ENCODE measurements at regions not wholly inside any gene's neighbourhood (a gene's known extent, or its start where the extent isn't known, plus 50 kb on each side); places are given as distances from the start of the nearest gene placed in this dataset.
"Not testable (repeated sequence)": the region's sequence is repeated elsewhere in the genome, so short reads cannot be mapped to it uniquely, and the experiment has no call there.

DNA sequence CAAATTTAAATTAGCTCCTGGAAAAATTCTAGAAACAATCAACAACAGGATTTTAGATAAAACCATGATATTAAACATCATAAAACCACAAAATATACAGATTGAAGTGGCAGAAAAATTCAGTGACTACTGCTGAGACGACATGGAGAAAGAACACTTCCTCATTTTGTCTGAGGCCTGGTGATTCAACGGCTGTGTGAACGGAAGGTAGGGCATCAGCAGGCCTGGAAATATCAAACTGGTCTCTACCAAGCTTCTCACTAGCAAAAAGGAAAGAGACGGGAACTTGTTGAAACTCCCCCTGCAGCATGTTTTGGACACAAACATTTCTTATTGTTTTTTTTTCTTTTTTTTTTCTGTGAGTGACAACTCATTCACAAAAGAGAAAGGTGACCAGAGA lies 58.0 kb upstream of the AHI1 start:
- Mint-ChIP-seq H3K36me3 (peaks cover 9% of the 10 kb centered on the region), H3K27ac (no peak overlapping the region), H3K4me1 (peaks cover 2% of the 10 kb centered on the region), H3K4me3 (no peak overlapping the region), H3K9me3 (peaks cover 2% of the 10 kb centered on the region), H3K27me3 (peaks cover 21% of the 10 kb centered on the region)
- DNase-seq (no peak), ATAC-seq (ENCODE audit: low read depth) (no peak)
- POLR2A ChIA-PET: no interaction called here

DNA sequence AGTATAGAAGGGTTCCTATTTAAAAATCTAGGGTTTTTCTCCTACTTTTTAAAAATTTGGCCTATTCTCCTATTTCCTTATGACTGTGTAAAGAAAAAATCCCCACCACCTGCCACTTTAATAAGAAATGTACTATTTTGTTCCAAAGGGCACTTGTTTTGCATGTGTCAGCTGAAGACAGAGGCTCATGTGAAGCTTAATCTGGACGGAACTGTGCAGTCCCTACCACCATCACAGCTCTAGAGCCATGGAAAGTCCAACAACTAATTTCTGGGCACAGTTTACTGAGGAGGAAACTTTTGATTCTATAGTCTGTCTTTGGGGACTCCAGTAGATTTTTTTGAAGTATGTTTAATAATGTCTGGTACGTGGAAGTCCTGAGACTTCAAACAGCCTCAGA lies 60.0 kb upstream of the AHI1 start:
- no peak overlapping the region for H3K27ac Mint-ChIP-seq
- ATAC-seq (ENCODE audit: low read depth) (no peak), DNase-seq (no peak)
- peaks cover 13% of the 10 kb centered on the region for H3K36me3 Mint-ChIP-seq
- POLR2A ChIA-PET: no interaction called here
- peaks cover 14% of the 10 kb centered on the region for H3K27me3 Mint-ChIP-seq
- peaks cover 7% of the 10 kb centered on the region for H3K4me1 Mint-ChIP-seq
- H3K9me3 Mint-ChIP-seq: peaks cover 2% of the 10 kb centered on the region
- no peak overlapping the region for H3K4me3 Mint-ChIP-seq

DNA sequence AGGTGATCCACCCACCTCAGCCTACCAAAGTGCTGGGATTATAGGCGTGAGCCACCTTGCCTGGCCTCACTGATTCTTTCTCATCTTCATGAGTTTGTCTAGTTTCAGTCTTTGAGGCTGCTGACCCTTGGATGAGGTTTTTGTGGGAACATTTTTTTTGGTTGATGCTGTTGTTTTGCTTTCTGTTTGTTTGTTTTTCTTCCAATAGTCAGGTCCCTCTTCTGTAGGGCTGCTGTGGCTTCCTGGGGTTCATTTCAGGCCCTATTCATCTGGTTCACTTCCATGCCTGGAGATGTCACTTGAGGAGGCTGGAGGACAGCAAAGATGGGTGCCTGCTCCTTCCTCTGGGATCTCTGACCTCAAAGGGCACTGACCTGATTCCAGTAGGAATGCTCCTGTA lies 68.1 kb upstream of the AHI1 start:
- DNase-seq; H3K27me3 Mint-ChIP-seq; H3K4me3 Mint-ChIP-seq; H3K9me3 Mint-ChIP-seq; ATAC-seq (ENCODE audit: low read depth): not testable (repeated sequence)
- POLR2A ChIA-PET: interaction anchor here (0.7 kb wide), 1 partner anchor 722 kb away, joined by 4 read pairs; no protein-coding TSS in a partner anchor
- peaks cover 40% of the 10 kb centered on the region for H3K4me1 Mint-ChIP-seq
- H3K27ac Mint-ChIP-seq: peak overlapping the region; percentile 44
- peaks cover 29% of the 10 kb centered on the region for H3K36me3 Mint-ChIP-seq

DNA sequence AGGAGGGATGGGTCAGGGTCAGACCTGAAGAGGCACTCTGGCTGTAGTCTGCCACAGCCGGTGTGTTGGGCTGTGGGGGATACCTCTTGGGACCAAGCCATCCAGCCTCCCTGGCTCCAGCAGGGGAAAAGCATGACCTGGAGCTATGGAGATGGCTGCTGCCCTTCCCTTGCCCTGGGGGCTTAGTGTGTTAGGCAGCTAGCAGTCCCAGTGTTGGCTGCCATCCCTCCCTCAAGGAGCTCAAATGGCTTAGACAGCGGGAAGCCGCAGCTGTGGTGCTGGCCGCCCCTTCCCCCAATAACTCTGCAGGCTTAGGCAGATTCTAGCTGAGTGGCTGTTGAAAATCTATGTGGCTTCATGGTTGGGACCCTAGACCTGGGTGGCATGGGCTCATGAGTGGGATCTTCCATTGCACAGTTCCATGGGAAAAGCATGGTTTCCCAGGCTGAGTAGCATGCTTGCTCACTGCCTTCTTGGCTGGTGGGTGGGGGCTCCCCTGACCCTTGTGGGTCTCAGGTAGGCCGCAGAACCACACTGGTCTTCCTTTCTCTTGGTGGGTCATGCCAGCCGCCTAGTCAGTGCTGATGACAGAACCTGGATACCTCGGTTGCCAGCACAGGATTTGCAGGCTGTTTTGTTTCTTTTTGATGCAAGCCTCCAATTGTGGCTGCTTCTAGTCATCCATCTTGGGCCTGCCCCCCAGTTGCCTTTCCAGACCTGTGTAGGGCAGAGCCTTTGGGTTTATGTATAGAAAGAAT lies 69.0 kb upstream of the AHI1 start:
- Mint-ChIP-seq H3K9me3 (peaks cover 5% of the 10 kb centered on the region), H3K27ac (peak overlapping the region; percentile 62), H3K4me1 (peaks cover 34% of the 10 kb centered on the region), H3K4me3 (peak overlapping the region; percentile 28), H3K36me3 (peaks cover 25% of the 10 kb centered on the region), H3K27me3 (no peaks in the 10 kb centered on the region)
- POLR2A ChIA-PET: no interaction called here
- ATAC-seq (ENCODE audit: low read depth): no peak
- DNase-seq: no peak

DNA sequence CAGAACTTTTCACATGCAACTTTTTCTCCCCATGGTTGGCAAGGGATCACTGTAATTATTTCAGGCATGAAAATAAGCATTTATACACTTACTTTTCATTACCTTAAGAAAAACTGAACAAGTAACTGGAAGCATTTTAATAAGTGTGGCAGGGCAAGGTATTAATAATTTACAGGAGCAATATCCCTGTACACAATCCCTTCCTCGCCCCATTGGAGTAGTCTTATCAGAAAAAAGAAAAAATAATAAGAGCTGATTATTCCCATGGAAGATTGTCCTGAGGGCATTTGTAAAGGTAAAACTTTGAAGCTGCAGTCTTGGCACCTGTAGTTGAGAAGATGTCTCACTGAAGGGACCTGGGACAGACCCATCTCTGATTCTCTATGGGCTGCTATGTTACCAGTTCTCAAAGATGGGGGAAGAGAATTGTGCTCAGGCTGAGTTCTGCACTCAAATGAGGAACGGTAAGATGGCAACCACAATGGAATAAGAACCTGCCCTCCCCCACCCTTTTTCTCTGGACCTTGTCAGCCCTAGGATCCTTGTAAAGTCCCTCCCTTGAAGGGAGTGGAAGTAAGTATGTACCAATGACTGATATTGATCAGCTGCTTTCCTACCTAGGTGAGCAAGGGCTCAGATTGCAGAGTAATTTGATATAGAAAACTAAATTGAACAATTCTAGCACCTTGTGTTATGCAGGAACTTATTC lies 70.0 kb upstream of the AHI1 start:
- Mint-ChIP-seq H3K27me3 (no peaks in the 10 kb centered on the region), H3K4me3 (peak overlapping the region; percentile 60), H3K9me3 (peaks cover 5% of the 10 kb centered on the region), H3K27ac (no peak overlapping the region), H3K4me1 (peaks cover 34% of the 10 kb centered on the region), H3K36me3 (peaks cover 25% of the 10 kb centered on the region)
- no peak for DNase-seq
- POLR2A ChIA-PET: interaction anchor here (0.6 kb wide), 1 partner anchor 10 kb away, joined by 3 read pairs; no protein-coding TSS in a partner anchor
- no peak for ATAC-seq (ENCODE audit: low read depth)

DNA sequence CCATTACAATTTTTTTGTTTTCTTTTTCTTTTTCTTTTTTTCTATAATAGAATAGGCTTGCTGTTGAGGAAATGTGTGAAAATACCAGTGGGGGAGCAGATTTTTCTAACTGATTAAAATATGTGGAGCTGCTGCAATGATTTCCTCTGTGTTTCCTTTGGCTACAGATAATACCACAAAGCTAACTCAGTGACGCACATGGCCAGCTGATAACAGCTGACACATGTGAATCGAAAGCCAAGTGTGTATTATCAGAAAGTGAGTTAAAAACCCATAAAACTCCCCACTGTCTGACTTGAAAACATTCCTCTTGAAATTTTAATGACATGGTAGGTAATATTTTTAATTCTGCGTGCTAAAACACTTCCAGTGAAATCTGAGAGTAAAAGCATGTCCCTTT lies 70.8 kb upstream of the AHI1 start:
- DNase-seq (no peak), ATAC-seq (ENCODE audit: low read depth) (peak; percentile 85)
- Mint-ChIP-seq H3K27me3 (no peaks in the 10 kb centered on the region), H3K4me1 (peaks cover 34% of the 10 kb centered on the region), H3K9me3 (peaks cover 5% of the 10 kb centered on the region), H3K27ac (peak overlapping the region; percentile 79), H3K4me3 (peak overlapping the region; percentile 60), H3K36me3 (peaks cover 22% of the 10 kb centered on the region)
- POLR2A ChIA-PET: interaction anchor here (0.6 kb wide), 1 partner anchor 19 kb away, joined by 3 read pairs; no protein-coding TSS in a partner anchor

DNA sequence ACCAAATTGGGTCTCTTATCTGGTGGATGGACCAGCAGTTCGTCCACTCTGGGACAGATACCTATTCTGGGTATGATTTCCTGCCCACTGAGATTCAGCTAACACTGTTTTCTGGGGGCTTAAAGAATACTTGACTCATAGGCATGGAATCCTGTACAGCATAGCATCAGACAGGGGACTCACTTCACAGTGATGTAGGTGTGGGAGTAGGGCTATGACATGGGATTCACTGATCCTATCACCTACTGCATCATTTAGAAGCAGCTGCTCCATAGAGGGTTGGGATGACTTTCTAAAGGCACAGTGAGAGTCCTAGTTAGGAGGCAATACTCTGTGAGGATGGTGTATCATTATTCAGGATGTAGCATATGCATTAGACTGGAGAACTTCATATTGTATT lies 74.5 kb upstream of the AHI1 start:
- POLR2A ChIA-PET: interaction anchor here (1.0 to 2.0 kb wide), 2 partner anchors 10 kb away, joined by 3 to 4 read pairs; no protein-coding TSS in a partner anchor
- Mint-ChIP-seq H3K27me3 (no peaks in the 10 kb centered on the region), H3K4me1 (peaks cover 27% of the 10 kb centered on the region), H3K36me3 (peaks cover 6% of the 10 kb centered on the region), H3K4me3 (no peak overlapping the region), H3K9me3 (peaks cover 2% of the 10 kb centered on the region), H3K27ac (no peak overlapping the region)
- no peak for ATAC-seq (ENCODE audit: low read depth)
- DNase-seq: no peak

DNA sequence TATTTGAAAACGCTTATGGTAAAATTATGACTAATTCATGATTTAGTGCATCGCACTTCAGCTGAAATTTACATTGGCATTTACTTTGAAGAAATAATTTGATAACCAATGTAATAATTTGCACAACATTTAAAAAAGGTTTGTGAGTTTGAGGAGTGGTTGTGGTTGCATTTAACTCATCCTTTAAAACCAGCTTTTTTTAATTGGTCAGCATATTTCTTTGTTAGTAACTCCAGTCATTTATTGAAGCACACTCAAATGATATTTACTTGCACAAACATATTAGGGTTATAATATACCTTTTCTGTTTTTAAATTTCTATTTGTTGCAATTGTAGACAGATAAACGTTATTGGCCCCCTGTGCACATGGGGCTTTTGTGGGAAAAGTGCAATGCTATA lies 78.1 kb upstream of the AHI1 start:
- Mint-ChIP-seq H3K4me3 (no peak overlapping the region), H3K27me3 (no peaks in the 10 kb centered on the region), H3K36me3 (no peaks in the 10 kb centered on the region), H3K9me3 (peaks cover 2% of the 10 kb centered on the region), H3K4me1 (peaks cover 11% of the 10 kb centered on the region), H3K27ac (no peak overlapping the region)
- POLR2A ChIA-PET: no interaction called here
- ATAC-seq (ENCODE audit: low read depth): no peak
- DNase-seq: no peak

DNA sequence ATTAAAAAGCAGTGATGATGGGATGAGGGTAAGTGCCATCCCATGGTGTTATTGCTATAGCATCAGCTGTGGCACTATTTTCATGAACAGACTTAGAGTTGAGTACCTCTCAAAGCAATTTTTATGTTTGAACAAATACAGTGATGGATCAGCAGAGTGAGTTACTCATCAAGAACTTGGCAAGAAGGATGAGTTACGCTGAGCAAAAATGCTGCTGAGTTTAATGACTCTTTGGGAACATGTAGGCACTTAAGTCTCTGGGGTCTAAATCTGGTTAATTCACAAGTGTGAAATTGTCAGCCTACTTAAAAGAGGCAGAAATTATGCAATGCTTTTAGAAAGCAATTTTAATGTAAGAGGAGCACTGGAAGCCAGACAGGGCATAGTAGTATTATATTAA lies 78.5 kb upstream of the AHI1 start:
- POLR2A ChIA-PET: no interaction called here
- Mint-ChIP-seq H3K27ac (peak overlapping the region; percentile 7), H3K4me1 (peaks cover 11% of the 10 kb centered on the region), H3K36me3 (no peaks in the 10 kb centered on the region), H3K9me3 (peaks cover 2% of the 10 kb centered on the region), H3K4me3 (no peak overlapping the region), H3K27me3 (no peaks in the 10 kb centered on the region)
- ATAC-seq (ENCODE audit: low read depth) (no peak), DNase-seq (no peak)

DNA sequence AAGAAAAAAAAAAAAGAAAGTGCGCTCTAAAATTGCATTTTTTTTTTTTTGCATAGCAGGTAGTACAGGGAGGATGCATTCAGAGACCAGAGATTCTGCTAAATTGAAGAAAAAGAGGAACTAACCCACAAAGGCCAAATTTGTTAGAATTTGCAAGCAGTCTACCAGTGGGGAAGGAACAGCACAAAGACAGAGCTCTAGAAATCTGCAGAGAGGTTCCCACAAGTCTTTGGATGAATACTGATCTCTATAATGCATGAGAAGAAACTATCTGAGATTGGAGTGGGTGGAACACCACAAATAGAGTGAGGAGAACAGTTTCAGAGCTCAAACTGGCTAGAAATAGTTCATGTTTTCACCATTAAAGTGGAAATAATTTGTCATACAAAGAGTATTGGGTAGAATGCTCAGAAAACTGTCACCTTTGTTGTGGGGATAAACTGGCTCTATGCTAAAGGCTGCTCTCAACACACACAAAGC lies 79.6 kb upstream of the AHI1 start:
- POLR2A ChIA-PET: interaction anchor here (0.7 kb wide), 2 partner anchors 10 to 41 kb away, joined by 3 to 5 read pairs; no protein-coding TSS in a partner anchor
- Mint-ChIP-seq H3K36me3 (peaks cover 4% of the 10 kb centered on the region), H3K4me1 (peaks cover 11% of the 10 kb centered on the region), H3K4me3 (no peak overlapping the region), H3K27ac (peak overlapping the region; percentile 26), H3K27me3 (no peaks in the 10 kb centered on the region), H3K9me3 (peaks cover 2% of the 10 kb centered on the region)
- peak; percentile 63 for ATAC-seq (ENCODE audit: low read depth)
- no peak for DNase-seq

DNA sequence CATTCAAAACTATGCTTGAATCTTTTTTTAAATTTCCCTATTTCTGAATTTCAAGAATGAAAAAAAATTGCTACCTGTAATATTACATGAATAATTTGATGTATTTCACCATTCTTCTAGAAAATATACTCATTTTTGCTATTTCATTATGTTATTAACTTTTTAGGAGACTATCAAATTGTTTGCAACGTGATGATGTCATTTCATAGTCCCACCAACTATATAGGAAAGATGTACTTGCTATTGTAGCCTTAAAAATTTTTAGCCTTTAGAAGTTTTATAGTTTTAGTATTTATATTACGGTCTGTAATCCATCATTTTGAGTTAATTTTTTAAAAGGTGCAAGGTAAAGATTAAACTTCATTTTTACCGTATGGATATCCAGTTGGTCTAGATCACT lies 81.4 kb upstream of the AHI1 start:
- Mint-ChIP-seq H3K27ac (no peak overlapping the region), H3K4me1 (peaks cover 15% of the 10 kb centered on the region), H3K27me3 (no peaks in the 10 kb centered on the region), H3K9me3 (peaks cover 8% of the 10 kb centered on the region), H3K36me3 (peaks cover 10% of the 10 kb centered on the region), H3K4me3 (no peak overlapping the region)
- ATAC-seq (ENCODE audit: low read depth): no peak
- POLR2A ChIA-PET: no interaction called here
- no peak for DNase-seq

DNA sequence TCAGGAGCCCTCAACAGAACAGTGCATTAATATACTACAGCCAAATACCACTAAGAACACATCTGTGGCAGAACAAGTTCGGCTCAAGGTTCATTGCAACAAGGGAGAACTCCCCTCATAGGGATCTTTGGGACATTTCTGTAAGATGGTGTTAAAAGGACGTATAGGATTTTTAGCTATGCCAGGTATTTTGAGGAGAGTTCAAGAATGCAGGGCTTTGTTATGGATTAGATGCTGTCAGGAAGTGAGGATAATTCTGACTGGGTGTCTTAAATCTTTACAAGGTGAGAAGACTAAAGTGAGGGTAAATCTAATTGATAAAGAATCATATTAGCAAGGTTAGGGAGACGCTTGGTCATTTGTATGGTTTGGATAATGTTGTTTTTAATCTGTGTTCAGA lies 83.7 kb upstream of the AHI1 start:
- POLR2A ChIA-PET: interaction anchor here (1.8 kb wide), 1 partner anchor 11 kb away, joined by 3 read pairs; no protein-coding TSS in a partner anchor
- Mint-ChIP-seq H3K27ac (no peak overlapping the region), H3K27me3 (no peaks in the 10 kb centered on the region), H3K9me3 (peaks cover 9% of the 10 kb centered on the region), H3K36me3 (peaks cover 20% of the 10 kb centered on the region), H3K4me1 (peaks cover 15% of the 10 kb centered on the region), H3K4me3 (no peak overlapping the region)
- ATAC-seq (ENCODE audit: low read depth) (no peak), DNase-seq (no peak)

DNA sequence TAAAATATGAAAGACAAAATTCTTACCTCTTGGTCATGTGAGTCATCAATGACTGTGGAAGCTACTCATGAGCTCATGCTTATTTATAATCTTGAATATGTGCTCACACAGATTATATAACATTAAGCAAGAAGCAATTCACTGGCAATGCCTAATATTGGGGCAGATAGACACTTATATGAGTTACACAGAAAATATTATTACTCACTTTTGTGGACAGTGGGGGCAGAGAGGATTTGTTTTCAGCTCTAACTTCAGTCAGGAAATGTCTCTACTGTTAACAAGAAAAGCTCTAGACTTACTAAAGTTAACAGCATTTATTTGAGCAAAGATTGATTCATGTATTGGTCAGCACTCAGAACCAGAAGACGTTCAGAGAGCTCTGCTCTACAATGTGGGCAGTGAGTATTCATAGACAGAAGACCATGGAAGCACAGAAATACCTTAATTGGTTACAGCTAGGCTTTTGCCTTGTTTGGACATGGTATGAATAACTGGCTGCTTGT lies 85.8 kb upstream of the AHI1 start:
- Mint-ChIP-seq H3K9me3 (peaks cover 9% of the 10 kb centered on the region), H3K4me1 (peaks cover 16% of the 10 kb centered on the region), H3K36me3 (peaks cover 31% of the 10 kb centered on the region), H3K27ac (no peak overlapping the region), H3K27me3 (no peaks in the 10 kb centered on the region), H3K4me3 (no peak overlapping the region)
- POLR2A ChIA-PET: interaction anchor here (1.5 kb wide), 1 partner anchor 10 kb away, joined by 4 read pairs; no protein-coding TSS in a partner anchor
- no peak for ATAC-seq (ENCODE audit: low read depth)
- no peak for DNase-seq
